Limb (tissue), 2 donors: ENCODE measurements at regions not wholly inside any gene's neighbourhood (a gene's known extent, or its start where the extent isn't known, plus 50 kb on each side); places are given as distances from the start of the nearest gene placed in this dataset.
"Not testable (repeated sequence)": the region's sequence is repeated elsewhere in the genome, so short reads cannot be mapped to it uniquely, and the experiment has no call there.

Experiments
- DNase-seq, 2 donors: peaks; one replicate each; pipeline ENCODE4 v3.0.0-alpha.2; 2016; ENCODE audit errors: extremely low spot score in 2 of 2

GRCh38 chr1:149228672-149229585, 125.6 kb upstream of the NBPF9 start:
- not testable (repeated sequence) for DNase-seq

- DNase-seq: not testable (repeated sequence)
Observed at GRCh38 chr1:149229813-149230212, 126.5 kb upstream of the NBPF9 start.

DNA sequence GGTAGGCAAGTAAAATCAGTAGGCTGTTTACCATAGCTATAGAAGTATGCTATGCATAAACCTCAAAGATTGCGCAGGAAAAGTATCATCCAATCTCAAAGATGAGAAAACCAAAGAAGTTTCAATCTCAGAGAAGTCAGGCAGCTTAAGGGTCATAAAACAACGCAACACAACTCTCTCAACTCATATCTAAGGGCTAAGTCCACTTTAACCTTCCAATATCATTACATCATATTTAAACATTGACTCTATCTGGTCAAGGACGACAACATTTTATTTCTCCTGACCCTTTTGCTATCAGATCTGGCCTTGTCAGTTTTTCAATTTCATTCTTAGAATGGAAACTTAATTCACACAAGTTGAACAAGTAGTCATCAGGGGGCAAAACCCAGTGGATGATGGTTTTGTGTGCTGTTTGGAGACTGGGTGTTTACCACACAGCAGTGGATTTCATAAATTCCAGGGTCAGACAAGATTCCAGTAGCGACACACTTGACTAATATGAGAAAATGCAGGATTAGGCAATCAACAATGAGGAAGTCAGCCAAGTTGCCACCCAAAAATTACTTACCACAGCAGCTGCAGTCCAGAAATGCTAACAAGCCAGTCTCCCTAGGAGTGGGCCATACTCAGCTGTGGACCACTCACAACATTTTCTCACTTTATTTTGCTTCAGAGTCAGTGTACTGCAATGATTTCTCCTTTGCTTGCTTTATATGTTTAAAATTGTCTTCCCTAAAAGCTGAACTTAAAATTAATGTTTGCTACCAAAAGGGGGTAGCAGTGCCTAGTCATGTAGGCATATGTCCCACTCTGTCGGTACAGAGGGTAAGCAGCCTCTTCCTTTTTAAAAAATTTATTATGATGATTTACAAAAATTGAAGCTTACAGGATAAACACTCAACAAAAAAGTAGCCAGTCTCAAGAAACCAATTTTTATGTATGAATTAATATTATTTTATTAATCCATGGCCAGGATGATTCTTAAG, 131.9 kb upstream of the NBPF9 start:
- not testable (repeated sequence) for DNase-seq

- not testable (repeated sequence) for DNase-seq
Observed at GRCh38 chr1:149237515-149237914, 134.2 kb upstream of the NBPF9 start.

DNA sequence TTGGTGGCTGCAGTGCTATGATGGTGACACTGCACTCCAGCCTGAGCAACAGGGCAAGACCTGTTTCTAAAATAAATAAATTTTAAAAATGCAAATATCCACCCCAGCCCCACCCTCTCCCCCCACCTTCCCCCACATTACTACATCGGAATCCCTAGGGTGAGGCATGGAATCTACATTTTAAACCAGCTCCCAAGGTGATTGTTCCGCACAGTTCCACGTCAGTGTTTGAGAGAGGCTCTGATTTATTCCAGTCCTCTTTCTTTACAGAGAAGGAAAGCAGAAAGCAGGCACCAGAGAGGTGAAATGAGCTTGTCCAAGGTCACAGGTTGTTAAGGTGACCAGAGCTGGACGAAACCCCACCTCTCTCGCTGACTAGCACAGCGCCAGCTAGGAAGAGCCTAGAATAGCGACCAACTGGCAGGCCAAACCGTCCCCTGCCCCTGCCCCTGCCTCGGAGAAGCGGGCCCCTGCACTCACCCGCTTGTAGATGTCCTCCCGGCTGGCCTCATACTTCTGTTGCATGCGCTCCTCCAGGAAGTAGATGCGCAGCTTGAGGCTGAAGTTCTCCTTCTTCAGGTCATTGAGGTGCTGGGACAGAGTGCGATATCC, 136.7 kb upstream of the NBPF9 start:
- DNase-seq: not testable (repeated sequence)

DNA sequence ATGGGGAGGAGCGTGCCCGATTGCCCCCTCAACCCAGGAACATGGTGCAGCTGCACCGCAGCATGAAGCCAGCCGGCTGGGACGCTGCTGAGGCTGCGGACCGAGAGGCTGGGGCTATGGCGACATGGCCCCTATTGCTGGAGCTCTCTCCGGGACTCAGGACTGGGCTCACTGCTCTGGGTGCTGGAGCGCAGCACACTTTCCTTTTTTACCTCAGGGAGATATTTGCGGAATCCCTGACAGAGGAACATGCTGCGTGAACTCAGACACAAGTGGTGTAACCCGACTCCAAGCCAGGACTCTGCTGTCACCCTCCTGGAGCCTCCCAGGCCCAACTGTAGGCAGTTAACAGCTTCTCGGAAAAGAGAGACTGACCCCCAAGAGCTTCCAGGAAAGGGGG, 137.2 kb upstream of the NBPF9 start:
- DNase-seq: not testable (repeated sequence)

- DNase-seq: not testable (repeated sequence)
Observed at GRCh38 chr1:149241272-149241671, 137.9 kb upstream of the NBPF9 start.

DNA sequence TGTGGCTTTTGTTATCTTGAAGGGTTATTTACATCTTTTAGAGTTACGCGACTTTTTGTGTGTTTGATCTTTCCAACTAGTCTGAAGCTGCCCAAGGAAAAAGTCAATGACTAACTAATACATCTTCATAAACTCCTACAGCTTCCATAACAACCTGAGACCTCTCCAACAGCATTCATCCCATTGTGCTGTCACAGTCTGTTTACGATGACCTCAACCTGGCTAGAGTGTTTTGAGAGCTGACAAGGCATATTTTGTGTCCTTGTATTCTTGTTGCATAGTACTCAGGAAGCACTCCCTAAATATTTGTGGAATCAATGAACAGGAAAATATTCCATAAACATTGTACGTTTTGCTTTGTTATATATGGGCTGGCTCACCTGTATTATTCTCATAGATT, 140.2 kb upstream of the NBPF9 start:
- DNase-seq: not testable (repeated sequence)

DNA sequence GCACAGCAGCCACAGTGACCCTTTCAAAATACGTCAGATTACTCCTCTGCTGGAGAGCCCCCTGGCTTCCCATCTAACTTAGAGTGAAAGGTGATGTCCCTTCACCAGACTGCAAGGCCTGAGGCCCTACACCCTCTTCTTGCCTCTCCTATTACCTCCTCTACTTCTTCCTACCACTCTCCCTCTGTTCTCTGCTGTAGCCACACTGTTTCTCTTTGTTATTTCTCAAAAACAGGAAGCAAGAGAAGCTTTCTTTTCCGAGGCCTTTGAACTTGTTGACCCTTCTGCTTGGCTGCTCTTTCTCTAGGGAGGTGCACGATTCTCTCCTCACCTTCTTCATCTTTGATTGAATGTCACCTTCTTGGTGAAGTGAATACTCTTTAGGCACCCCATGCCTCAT, 141.3 kb upstream of the NBPF9 start:
- DNase-seq: not testable (repeated sequence)

DNA sequence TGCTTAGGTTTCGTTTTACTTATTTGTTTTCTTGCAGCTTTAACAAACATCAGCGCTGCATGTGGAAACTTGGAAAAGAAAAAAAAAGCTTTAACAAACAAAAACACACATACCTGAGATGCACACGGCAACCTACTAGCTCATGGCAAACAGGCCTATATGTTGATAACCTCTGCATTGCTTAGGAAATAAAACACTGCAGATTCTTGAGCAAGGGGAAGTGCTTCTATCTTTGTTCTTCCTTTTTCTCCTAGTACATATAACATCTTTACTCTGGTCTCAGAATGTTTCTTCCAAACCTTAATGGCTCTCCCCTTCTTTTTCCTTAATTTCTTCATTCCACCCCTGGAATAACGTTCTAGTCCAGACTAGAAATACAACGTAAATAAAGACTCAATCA, 142.9 kb upstream of the NBPF9 start:
- not testable (repeated sequence) for DNase-seq

DNA sequence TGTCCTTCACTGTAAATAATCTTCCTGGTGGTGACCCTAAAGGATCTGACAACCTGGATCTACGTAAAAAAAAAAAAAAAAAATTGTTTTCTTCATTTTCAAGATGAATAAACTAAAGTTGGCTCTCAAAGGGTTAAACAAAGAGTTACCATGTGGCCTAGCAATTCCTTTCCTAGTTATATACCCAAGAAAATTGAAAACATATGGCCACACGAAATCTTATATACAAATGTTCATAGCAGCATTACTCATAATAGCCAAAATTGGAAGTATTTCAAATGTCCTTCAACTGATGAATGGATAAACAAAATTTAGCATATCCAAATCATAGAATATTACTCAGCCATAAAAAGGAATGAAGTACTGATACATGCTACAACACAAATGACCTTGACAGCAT, 145.3 kb upstream of the NBPF9 start:
- DNase-seq: not testable (repeated sequence)

- not testable (repeated sequence) for DNase-seq
Observed at GRCh38 chr1:149249850-149250467, 146.6 kb upstream of the NBPF9 start.

DNA sequence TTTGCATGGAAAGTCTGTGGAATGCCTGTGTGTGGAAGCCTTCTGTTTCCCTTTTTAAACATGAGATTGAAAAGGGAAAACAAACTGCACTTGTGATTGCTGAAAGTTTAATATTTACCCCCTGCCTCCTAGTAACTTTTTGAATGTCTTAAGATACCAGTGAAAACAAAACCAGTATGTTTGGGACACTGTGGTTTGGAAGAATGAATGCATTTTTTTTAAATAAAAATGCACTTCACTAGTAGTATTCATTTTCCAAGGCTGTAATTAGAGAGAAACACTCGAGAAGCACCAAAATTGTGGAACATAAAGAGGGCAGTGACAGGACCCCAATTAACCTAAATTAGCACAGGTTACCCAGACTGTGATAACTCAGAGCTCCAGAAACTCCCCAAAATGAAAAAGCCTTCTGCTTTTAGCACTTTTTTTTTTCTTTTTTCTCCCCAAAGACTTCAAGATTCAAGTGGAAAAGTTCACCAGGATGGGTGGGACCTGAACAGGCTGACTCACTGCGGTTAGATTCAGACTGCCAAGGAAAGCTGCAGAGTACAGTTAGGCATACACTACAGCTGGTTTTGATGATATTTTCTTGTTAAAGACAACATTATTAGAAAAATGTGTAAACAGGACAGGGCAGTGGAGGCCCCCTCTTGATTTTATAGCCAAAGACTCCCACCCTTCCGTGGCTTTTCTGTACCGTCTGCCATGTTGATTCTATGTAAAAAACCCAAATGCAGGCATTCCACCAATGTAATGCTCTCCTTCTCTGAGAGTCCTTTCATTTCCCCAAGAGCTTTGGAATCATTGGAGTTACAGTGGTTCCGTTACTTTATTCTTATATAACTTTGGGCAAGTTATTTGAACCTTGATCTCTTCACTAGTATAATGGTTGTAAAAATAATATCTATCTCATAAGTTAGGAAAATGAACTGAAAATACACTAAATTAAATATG, 151.8 kb upstream of the NBPF9 start:
- not testable (repeated sequence) for DNase-seq

DNA sequence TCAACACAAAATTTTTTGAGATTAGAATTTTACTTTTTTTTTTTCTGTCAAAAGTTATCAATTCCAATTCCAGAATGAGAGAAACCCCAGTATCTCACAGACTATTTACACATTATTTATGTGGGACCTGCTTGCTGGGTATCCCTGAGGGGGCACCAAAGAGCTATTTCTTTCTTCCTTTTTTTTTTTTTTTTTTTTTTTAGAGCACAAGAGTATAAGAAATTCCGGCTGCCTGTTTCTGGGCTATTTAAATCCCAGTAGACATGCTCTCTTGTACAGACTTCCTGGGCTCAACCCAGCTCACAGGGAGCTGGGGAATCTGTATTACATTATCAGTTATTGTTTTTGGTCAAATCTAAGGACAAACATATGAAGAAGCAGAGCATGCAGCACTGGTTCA, 156.9 kb upstream of the NBPF9 start:
- DNase-seq: not testable (repeated sequence)

- not testable (repeated sequence) for DNase-seq
Observed at GRCh38 chr1:149260736-149261340, 157.5 kb upstream of the NBPF9 start.

DNA sequence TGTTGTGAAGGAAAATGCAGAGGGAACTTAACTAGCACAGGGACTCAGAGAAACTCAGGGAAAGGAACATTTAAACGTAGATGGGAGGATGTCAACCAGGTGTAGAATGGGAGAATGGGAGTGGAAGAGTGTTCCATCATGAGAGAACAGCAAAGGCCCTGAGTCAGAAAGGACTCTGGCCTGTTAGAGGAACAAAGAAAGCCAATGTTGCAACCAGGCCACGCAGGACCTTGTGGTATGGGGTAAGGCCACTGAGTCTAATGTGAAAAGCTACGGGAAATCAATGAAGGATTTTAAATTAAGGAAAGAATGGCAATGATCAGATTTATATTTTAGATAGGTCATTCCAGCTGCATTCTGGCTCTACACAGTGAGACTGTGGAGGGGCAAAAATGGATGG, 163.9 kb upstream of the NBPF9 start:
- not testable (repeated sequence) for DNase-seq

DNA sequence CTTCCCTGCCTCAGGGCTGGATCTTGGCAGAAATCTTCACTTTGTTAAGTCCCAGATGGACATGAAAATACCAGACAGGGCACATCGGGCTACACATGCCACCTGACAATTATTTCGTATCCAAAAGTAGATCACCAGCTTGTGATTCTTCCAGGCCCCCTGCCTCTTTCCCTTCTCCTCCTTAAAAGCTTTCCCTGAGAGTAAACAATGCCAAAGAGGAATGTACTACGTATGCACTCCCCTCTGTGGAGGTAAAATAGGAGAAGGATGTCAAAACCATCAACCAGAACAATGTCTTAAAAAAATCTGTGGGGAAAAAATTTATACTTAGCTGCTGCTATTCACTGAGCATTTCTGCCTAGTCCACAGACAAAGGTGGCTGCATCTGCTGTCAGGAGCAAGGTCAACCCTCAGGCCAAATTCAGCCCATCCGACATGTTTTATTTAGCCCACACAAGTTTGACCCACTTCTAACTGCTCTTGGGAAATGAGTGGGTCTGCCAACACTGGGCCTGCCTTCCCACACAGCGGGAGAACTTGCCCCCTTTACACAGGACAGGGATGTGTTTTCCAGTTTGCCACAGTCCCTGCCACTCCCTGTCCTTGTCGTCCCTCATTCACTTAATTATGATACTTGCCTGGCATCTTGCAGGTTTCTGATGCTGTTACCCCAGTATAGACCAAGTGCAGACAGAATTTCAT, 165.8 kb upstream of the NBPF9 start:
- DNase-seq: not testable (repeated sequence)

- DNase-seq: not testable (repeated sequence)
Observed at GRCh38 chr1:149269833-149270232, 166.5 kb upstream of the NBPF9 start.

DNA sequence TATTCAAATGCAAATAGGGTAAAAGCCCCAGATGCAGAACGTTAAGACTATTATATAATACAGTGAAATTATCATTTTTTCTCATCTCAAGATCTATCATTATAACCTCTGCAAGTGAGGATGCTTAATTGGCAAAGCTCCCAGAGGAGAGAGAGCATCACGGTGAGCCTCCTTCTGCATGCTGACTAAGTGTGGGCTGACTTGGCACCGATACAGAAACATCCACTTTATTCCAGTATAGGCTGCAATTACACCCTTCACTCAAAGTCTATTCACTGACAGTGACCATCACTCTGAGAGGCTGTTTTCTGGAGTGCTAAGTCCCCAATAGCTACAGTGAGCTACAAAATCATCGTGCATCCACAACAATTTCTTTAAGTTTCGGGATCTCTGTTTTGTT, 171.1 kb upstream of the NBPF9 start:
- DNase-seq: not testable (repeated sequence)
